SU-DHL-6 (cell line): ENCODE measurements at regions not wholly inside any gene's neighbourhood (a gene's known extent, or its start where the extent isn't known, plus 50 kb on each side); places are given as distances from the start of the nearest gene placed in this dataset.

Experiments used
- H2AFZ ChIP-seq: fragments of 200-600 bp; sonication (generic); 2 replicates; pipeline ENCODE4 v1.6.1; 2014; ENCODE audit warnings: low read depth, mild to moderate bottlenecking, moderate library complexity, mixed read lengths, antibody characterized with exemption, low read length; ENCODE audit not compliant: severe bottlenecking
- H3F3A ChIP-seq: fragments of 200-600 bp; shearing (Covaris generic); 2 replicates; pipeline ENCODE4 v1.6.0; 2016; ENCODE audit warnings: antibody characterized with exemption, mild to moderate bottlenecking; ENCODE audit not compliant: insufficient read depth
- H3K27ac ChIP-seq: fragments of 200-600 bp; sonication (generic); 2 replicates; pipeline ENCODE4 v1.5.1; 2016; ENCODE audit warnings: low read depth, mild to moderate bottlenecking, low read length, moderate library complexity, mixed read lengths
- H3K27me3 ChIP-seq: fragments of 200-600 bp; sonication (generic), shearing (Covaris generic); 2 replicates; pipeline ENCODE4 v1.6.0; 2014; ENCODE audit warnings: mild to moderate bottlenecking, low read length
- H3K36me3 ChIP-seq: fragments of 200-600 bp; sonication (generic); 2 replicates; pipeline ENCODE4 v1.6.1; 2014; ENCODE audit warnings: mild to moderate bottlenecking, low read length, mixed read lengths
- H3K4me2 ChIP-seq: fragments of 300-600, 200-600 bp; shearing (Covaris generic), sonication (generic); 2 replicates; pipeline ENCODE4 v1.6.0; 2014; ENCODE audit warnings: low read length, low read depth, mild to moderate bottlenecking; ENCODE audit not compliant: poor library complexity, severe bottlenecking
- H3K4me3 ChIP-seq: fragments of 200-600 bp; sonication (generic); 2 replicates; pipeline ENCODE4 v1.5.1; 2014; ENCODE audit warnings: antibody characterized with exemption, low read length, mild to moderate bottlenecking, mixed read lengths; ENCODE audit not compliant: insufficient read depth, poor library complexity, severe bottlenecking
- H3K79me2 ChIP-seq: fragments of 200-600 bp; sonication (generic); 2 replicates; pipeline ENCODE4 v1.6.1; 2014; ENCODE audit warnings: mild to moderate bottlenecking, low read length, moderate library complexity; ENCODE audit not compliant: insufficient read depth
- H3K9ac ChIP-seq: fragments of 200-600 bp; sonication (generic); 2 replicates; pipeline ENCODE4 v1.7.0; 2014; ENCODE audit warnings: mild to moderate bottlenecking, low read length
- H3K9me2 ChIP-seq: fragments of 200-600 bp; sonication (generic); replicated peaks from 2 replicates; pipeline ENCODE4 v1.6.1; 2014; ENCODE audit warnings: low read length; ENCODE audit not compliant: insufficient read depth
- H3K9me3 ChIP-seq: fragments of 200-600 bp; sonication (generic); 2 replicates; pipeline ENCODE4 v1.6.1; 2014; ENCODE audit warnings: low read length, mixed read lengths; ENCODE audit not compliant: insufficient read depth
- H4K20me1 ChIP-seq: fragments of 200-600 bp; sonication (generic); 2 replicates; pipeline ENCODE4 v1.6.1; 2014; ENCODE audit warnings: low read depth, mild to moderate bottlenecking, antibody characterized with exemption, low read length, moderate library complexity, mixed read lengths
- CTCF ChIP-seq: fragments of 200-600 bp; sonication (generic); IDR thresholded peaks from one replicate; pipeline ENCODE4 v1.5.1; 2017; ENCODE audit warnings: antibody characterized with exemption, mild to moderate bottlenecking, low read length, moderate library complexity; ENCODE audit not compliant: insufficient read depth, poor library complexity, severe bottlenecking
- EZH2phosphoT487 ChIP-seq: fragments of 200-600 bp; sonication (generic), shearing (Covaris generic); conservative IDR thresholded peaks from 2 replicates; pipeline ENCODE4 v1.6.1; 2018; ENCODE audit warnings: mild to moderate bottlenecking, antibody characterized with exemption, low read length, moderate library complexity, mixed read lengths

- Histone ChIP-seq H3K79me2 (no peaks in the 10 kb centered on the region), H3K27ac (no peak overlapping the region), H3F3A (no peaks in the 10 kb centered on the region), H2AFZ (no peak overlapping the region), H3K36me3 (no peaks in the 10 kb centered on the region), H3K9me2 (no peaks in the 10 kb centered on the region), H3K4me2 (no peak overlapping the region), H3K27me3 (no peaks in the 10 kb centered on the region), H3K9me3 (no peaks in the 10 kb centered on the region), H3K4me3 (no peak overlapping the region), H3K9ac (no peak overlapping the region), H4K20me1 (no peaks in the 10 kb centered on the region)
- no peak for TF ChIP-seq EZH2phosphoT487
Observed at GRCh38 chr15:69532066-69532465, 79.4 kb downstream of the RPLP1 start.

GRCh38 chr15:69532856-69533255, 80.2 kb downstream of the RPLP1 start:
- H3K4me3 ChIP-seq, result no peak overlapping the region
- no peaks in the 10 kb centered on the region for H3K36me3 ChIP-seq
- H3K27ac ChIP-seq, result no peak overlapping the region
- H3K9ac ChIP-seq, result no peak overlapping the region
- H3K4me2 ChIP-seq, result no peak overlapping the region
- H2AFZ ChIP-seq, result no peak overlapping the region
- H3K27me3 ChIP-seq, result no peaks in the 10 kb centered on the region
- TF ChIP-seq EZH2phosphoT487, result no peak
- H3K79me2 ChIP-seq, result no peaks in the 10 kb centered on the region
- H3K9me2 ChIP-seq, result no peaks in the 10 kb centered on the region
- no peaks in the 10 kb centered on the region for H4K20me1 ChIP-seq
- no peaks in the 10 kb centered on the region for H3K9me3 ChIP-seq
- no peaks in the 10 kb centered on the region for H3F3A ChIP-seq

- Histone ChIP-seq H3K9me2 (no peaks in the 10 kb centered on the region), H3K9ac (no peak overlapping the region), H3K27me3 (no peaks in the 10 kb centered on the region), H3K9me3 (no peaks in the 10 kb centered on the region), H2AFZ (no peak overlapping the region), H3K36me3 (no peaks in the 10 kb centered on the region), H3K4me2 (no peak overlapping the region), H3K4me3 (no peak overlapping the region), H3K27ac (no peak overlapping the region), H3K79me2 (no peaks in the 10 kb centered on the region), H4K20me1 (no peaks in the 10 kb centered on the region), H3F3A (no peaks in the 10 kb centered on the region)
- no peak for TF ChIP-seq CTCF
- no peak for TF ChIP-seq EZH2phosphoT487
Observed at GRCh38 chr15:69533522-69533921, 80.9 kb downstream of the RPLP1 start.

- H3K27ac ChIP-seq, result no peak overlapping the region
- no peaks in the 10 kb centered on the region for H3K36me3 ChIP-seq
- H3K4me3 ChIP-seq, result no peak overlapping the region
- no peaks in the 10 kb centered on the region for H3F3A ChIP-seq
- no peaks in the 10 kb centered on the region for H3K79me2 ChIP-seq
- no peaks in the 10 kb centered on the region for H4K20me1 ChIP-seq
- TF ChIP-seq CTCF, result no peak
- no peak for TF ChIP-seq EZH2phosphoT487
- no peaks in the 10 kb centered on the region for H3K9me2 ChIP-seq
- H3K27me3 ChIP-seq, result no peaks in the 10 kb centered on the region
- H3K4me2 ChIP-seq, result no peak overlapping the region
- H3K9ac ChIP-seq, result no peak overlapping the region
- no peaks in the 10 kb centered on the region for H3K9me3 ChIP-seq
- H2AFZ ChIP-seq, result no peak overlapping the region
Observed at GRCh38 chr15:69535101-69535638, 82.6 kb downstream of the RPLP1 start.
